GM19455 (cell line): ENCODE measurements at regions not wholly inside any gene's neighbourhood (a gene's known extent, or its start where the extent isn't known, plus 50 kb on each side); places are given as distances from the start of the nearest gene placed in this dataset.
"Not testable (repeated sequence)": the region's sequence is repeated elsewhere in the genome, so short reads cannot be mapped to it uniquely, and the experiment has no call there.

Experiments used
- ATAC-seq: cut with Tn5 transposase; IDR thresholded peaks from one replicate; pipeline ENCODE4 v1.9.1; 2021; ENCODE audit not compliant: unreplicated experiment

DNA sequence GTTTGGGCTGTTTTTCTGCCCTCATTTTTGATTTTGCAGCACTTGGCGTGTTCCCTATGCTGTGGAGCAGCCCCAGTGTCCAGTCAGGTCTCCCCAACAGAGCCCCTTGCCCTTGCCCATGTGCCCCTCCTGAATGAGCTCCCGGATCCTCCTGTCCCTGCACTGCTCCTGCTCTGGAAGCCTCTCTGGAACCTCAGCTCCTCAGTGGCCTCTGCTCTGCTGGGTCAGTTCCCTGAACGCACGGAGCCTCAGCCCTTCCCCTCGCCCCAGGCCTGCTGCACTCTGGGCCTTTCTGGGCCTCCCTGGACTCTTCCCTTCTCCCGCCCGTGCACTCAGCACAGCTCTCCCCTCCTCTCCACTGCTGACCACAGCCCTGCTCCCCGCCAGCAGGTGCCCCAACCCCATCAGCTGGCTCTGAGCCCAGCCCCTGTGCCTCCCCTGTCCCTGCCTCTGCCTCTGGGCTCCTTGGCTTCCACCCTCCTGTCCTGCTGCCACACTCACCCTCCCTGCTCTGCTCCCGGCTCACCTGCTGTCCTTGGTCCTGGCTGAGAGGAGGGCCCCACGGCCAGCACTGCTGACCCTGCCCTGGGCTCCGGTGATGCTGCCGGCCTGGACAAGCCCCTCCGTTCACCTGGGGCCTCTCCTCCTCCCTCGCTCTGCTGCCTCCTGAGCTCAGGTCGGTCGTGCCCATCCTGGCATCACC, 220.6 kb downstream of the TMEM121 start:
- ATAC-seq = not testable (repeated sequence)

DNA sequence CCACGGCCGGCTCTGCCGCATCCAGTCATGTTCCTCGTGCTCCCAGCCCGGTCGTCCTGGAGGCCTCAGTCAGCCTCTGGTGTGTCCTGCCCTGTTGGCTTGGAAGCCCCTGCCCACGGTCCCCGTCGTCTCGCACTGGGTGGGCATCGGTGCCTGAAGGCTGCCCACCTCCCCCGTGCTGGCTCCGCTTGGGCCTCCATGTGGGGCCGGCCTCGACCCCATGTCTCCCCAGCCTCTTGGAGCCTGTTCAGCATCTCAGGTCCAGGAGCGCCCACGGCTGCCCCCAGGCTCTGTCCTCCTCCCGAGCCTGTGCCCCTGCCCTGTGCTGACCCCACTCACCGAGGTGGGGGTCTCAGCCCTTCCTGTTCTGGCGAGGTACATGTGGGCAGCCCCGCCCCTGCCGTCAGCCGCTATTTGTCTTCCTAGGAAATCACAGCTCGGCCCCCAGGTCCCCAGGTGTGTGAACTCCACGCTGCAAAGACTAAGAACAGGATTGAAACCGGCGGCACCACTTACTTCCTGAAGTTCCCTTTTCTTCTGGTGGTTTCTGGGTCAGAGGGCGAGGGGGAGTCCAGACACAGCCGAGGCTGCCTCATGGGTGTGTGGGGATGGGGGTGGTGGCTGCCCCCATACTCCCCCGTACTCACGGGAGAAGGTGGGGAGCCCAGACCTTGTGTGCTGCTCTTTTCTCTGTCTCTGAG, 221.3 kb downstream of the TMEM121 start:
- not testable (repeated sequence) for ATAC-seq

DNA sequence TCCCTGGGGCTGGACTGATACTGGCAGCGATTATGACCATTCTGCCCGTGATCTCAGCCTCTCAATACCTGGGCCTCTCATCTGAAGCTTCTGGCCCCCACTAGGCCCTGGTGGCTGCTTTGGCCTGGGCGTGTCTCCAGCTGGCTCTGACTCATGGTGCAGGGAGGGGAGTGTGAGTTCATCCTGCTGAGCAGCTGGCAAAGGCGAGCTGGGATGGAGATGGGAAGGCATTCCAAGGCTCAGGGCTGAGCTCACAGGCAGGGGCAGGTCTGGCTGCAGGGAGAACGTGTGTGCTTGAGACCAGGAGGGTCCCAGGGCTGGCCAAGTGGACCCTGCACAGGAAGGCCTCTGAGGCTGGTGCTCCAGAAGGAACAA, 221.8 kb downstream of the TMEM121 start:
- no peak for ATAC-seq

DNA sequence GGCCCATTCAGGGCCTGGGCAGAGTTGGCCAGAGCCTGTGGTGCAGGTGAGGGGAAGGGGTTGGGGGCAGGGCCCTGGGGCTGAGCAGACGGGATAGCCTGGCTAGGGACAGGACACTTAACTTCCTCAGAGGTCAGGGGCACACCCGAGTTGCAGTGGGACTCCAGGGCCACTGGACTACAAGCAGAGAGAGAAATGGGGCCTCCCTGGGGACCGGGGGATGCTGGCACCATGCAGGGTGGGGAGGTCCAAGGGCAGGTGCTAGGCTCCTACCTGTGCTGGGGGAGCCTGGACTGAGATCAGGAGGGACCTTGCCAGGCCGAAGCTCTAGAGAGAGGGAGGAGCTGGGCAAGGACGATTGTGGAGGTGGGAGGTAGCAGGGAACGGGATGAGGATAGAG, 222.3 kb downstream of the TMEM121 start:
- ATAC-seq = not testable (repeated sequence)

DNA sequence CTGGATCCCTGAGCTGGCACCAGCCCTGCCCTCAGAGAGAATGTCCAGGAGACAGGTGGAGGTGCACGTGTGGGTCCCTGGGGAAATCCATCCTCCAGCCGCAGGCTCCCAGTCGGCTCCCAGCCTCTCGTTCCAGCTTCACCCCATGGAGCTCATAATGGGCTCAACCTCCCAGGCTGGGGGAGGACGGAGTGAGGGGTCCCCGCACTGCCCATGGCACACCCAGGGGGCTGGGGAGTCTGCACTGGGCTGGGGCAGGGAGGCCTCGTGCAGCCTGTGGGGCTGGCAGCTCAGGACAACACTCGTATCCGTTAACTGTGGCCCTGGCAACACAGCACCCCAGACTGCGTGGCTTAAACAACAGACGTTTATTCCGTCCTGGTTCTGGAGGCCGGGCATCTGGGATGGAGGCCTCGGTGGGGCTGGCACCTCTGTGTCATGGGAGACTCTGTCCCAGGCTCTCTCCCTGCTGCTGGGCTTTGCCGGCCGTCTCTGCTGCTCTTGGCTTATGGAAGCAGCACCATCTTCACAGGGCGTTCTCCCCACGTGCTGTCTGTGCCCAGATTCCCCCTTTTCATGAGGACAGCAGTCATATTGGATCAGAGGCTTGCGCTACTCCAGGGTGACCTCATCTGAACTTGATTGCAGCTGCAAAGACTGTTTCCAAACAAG, 223.6 kb downstream of the TMEM121 start:
- ATAC-seq = not testable (repeated sequence)

DNA sequence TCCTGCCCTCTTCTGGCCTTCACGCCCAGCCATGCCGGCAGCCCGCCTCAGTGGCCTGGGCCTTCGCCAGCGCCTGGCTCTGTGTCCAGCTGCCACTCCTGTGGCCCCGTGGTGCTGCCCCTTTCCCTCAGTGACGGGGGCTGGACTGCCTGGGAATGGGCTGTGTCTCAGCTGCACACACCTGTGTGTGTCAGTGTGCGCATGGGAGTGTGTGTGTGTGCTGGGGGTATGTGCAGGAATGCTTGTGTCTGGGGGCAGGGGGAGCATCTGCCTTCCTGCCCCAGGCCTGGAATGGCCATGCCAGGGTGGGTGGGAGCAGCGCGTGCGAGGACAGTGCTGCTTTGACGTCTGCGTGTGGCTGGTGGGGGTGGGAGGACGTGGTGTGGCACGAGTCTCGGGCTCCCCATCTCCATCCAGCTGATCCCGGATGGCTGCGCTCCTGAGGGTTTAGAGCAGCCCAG, 224.9 kb downstream of the TMEM121 start:
- ATAC-seq = not testable (repeated sequence)

- ATAC-seq = not testable (repeated sequence)
Measured at GRCh38 chr14:105752420-105752819, 226.0 kb downstream of the TMEM121 start.

- ATAC-seq = no peak
Measured at GRCh38 chr14:105760691-105761344, 234.4 kb downstream of the TMEM121 start.

GRCh38 chr14:105761345-105761740, 235.0 kb downstream of the TMEM121 start:
- ATAC-seq = not testable (repeated sequence)

GRCh38 chr14:105761842-105762241, 235.5 kb downstream of the TMEM121 start:
- no peak for ATAC-seq

DNA sequence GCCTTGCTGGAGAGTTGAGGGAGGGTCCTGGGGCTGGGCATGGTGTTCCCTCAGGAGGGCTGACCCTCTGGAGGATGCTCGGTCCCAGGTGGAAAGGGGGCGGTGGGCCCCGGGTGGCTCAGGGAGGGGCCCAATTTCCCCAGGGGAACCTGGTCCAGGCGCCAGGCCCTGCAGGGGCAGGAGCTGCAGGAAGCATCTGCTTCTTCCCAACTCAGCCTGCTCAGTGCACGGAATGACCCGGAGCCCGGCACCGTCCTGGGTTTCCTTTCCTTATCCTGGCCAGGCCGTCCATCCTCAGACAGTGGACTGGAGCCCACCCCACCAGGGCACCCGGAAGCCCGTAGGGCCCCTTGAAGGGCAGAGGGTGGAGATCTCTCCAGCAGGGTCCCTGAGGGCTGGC, 235.9 kb downstream of the TMEM121 start:
- not testable (repeated sequence) for ATAC-seq

GRCh38 chr14:105764254-105764901, 238.0 kb downstream of the TMEM121 start:
- not testable (repeated sequence) for ATAC-seq

- not testable (repeated sequence) for ATAC-seq
Measured at GRCh38 chr14:105765072-105765825, 238.9 kb downstream of the TMEM121 start.

DNA sequence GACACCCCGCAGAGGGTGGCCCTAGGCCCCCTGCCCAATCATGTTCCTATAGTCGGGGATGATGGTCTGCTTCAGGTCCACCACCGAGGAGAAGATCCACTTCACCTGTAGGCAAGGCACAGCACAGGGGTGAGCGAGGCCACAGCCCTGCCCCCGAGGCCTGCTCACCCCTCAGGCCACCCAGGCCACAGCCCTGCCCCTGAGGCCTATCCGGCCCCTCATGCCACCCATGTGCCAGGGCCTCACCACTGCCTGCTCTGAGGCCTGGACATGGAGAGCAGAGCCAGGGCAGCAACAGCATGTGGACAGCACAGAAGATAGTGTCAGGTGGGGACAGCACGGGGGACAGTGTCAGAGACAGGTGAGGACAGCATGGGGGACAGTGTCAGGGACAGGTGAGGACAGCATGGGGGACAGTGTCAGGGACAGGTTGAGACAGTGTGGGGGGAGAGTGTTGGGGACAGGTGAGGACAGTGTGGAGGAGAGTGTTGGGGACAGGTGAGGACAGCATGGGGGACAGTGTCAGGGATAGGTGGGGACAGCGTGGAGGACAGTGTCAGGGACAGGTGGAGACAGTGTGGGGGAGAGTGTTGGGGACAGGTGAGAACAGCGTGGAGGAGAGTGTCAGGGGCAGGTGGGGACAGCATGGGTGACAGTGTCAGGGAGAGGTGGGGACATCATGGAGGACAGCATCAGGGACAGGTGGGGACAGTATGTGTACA, 239.7 kb downstream of the TMEM121 start:
- no peak for ATAC-seq

DNA sequence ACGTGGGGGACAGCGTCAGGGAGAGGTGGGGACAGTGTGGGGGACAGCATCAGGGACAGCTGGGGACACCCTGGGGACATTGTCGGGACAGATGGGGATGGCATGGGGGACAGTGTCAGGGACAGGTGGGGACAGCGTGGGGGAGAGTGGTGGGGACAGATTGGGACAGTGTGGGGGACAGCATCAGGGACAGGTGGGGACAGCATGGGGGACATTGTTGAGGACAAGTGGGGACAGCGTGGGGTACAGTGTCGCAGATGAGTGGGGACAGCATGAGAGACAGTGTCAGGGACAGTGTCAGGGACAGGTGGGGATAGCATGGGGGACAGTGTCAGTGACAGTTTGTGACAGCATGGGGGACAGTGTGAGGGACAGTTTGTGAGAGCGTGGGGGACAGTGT, 240.9 kb downstream of the TMEM121 start:
- no peak for ATAC-seq

- ATAC-seq = not testable (repeated sequence)
Measured at GRCh38 chr14:105768039-105768438, 241.7 kb downstream of the TMEM121 start.

DNA sequence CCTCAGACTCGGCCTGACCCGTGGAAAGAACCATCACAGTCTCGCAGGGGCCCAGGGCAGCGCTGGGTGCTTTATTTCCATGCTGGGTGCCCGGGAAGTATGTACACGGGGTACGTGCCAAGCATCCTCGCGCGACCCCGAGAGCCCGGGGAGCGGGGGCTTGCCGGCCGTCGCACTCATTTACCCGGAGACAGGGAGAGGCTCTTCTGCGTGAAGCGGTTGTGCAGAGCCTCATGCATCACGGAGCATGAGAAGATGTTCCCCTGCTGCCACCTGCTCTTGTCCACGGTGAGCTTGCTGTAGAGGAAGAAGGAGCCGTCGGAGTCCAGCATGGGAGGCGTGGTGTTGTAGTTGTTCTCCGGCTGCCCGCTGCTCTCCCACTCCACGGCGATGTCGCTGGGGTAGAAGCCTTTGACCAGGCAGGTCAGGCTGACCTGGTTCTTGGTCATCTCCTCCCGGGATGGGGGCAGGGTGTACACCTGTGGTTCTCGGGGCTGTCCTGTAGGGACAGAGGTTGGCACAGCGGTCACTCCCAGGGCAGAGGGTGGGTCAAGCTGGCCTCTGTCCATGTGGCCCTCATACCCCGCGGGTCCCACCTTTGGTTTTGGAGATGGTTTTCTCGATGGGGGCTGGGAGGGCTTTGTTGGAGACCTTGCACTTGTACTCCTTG, 242.8 kb downstream of the TMEM121 start:
- ATAC-seq = not testable (repeated sequence)

DNA sequence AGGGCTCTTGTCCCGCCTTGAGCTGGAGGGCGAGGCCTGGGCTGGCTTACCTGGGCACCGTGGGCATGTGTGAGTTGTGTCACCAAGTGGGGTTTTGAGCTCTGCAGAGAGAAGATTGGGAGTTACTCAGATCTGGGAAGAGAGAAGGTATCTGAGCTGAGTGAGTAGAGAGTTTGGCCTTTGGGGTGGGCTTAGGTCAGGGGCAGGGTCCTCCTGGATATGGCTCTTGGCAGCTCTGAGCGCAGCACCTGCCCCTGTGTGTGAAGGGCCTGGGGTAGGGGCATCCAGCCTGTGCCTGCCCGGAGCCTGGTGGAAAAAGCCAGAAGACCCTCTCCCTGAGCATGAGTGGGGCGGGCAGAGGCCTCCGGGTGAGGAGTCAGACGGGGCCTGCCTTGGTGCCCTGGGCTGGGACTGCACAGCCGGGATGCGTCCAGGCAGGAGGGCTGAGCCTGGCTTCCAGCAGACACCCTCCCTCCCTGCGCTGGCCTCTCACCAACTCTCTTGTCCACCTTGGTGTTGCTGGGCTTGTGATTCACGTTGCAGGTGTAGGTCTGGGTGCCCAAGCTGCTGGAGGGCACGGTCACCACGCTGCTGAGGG, 244.3 kb downstream of the TMEM121 start:
- not testable (repeated sequence) for ATAC-seq
